Neuronal stem cell (in vitro differentiated cells): ENCODE measurements at regions not wholly inside any gene's neighbourhood (a gene's known extent, or its start where the extent isn't known, plus 50 kb on each side); places are given as distances from the start of the nearest gene placed in this dataset.
"Not testable (repeated sequence)": the region's sequence is repeated elsewhere in the genome, so short reads cannot be mapped to it uniquely, and the experiment has no call there.

ENCODE experiments used
- DNase-seq: peaks from one replicate; pipeline ENCODE4 v3.0.0-alpha.2; 2013; ENCODE audit warnings: low spot score
- H2AFZ ChIP-seq: one replicate; pipeline ENCODE4 v1.6.1; 2013; ENCODE audit warnings: mild to moderate bottlenecking, low read length, inconsistent platforms
- H2AK5ac ChIP-seq: 2 replicates; pipeline ENCODE4 v1.6.1; 2013; ENCODE audit warnings: low read depth, mild to moderate bottlenecking, inconsistent platforms, low read length, moderate library complexity, mixed read lengths
- H2BK120ac ChIP-seq: 2 replicates; pipeline ENCODE4 v1.6.1; 2013; ENCODE audit warnings: low read depth, mild to moderate bottlenecking, inconsistent platforms, low read length, moderate library complexity, mixed read lengths
- H2BK12ac ChIP-seq: one replicate; pipeline ENCODE4 v1.6.1; 2013; ENCODE audit warnings: low read length, inconsistent platforms
- H2BK15ac ChIP-seq: 2 replicates; pipeline ENCODE4 v1.6.1; 2013; ENCODE audit warnings: mild to moderate bottlenecking, low read length, inconsistent platforms, mixed read lengths
- H2BK5ac ChIP-seq: one replicate; pipeline ENCODE4 v1.6.1; 2013; ENCODE audit warnings: inconsistent platforms, mild to moderate bottlenecking, low read length, moderate library complexity
- H3K14ac ChIP-seq: one replicate; pipeline ENCODE4 v1.6.1; 2013; ENCODE audit warnings: low read length, inconsistent platforms
- H3K18ac ChIP-seq: 2 replicates; pipeline ENCODE4 v1.6.1; 2013; ENCODE audit warnings: low read length, inconsistent platforms
- H3K23ac ChIP-seq: 2 replicates; pipeline ENCODE4 v1.6.1; 2013; ENCODE audit warnings: low read depth, mild to moderate bottlenecking, mixed read lengths, low read length, inconsistent platforms; ENCODE audit not compliant: poor library complexity
- H3K27ac ChIP-seq: replicated peaks from 3 replicates; pipeline ENCODE4 v1.5.1; 2013; ENCODE audit warnings: low read length, inconsistent platforms
- H3K27me3 ChIP-seq, 3 experiments: 2 replicates each; pipeline ENCODE4 v1.6.1; 2013; ENCODE audit warnings: low read length in 3 of 3, mild to moderate bottlenecking in 2 of 3, inconsistent platforms in 1 of 3, low read depth in 1 of 3, mixed read lengths in 1 of 3, moderate library complexity in 1 of 3; ENCODE audit not compliant: control insufficient read depth in 3 of 3, insufficient read depth in 3 of 3
- H3K36me3 ChIP-seq, 2 donors: replicated peaks in 1 of 2; 2 replicates each; pipeline ENCODE4 v1.6.1; 2013; ENCODE audit warnings: low read length in 2 of 2; ENCODE audit not compliant: control insufficient read depth in 2 of 2, insufficient read depth in 2 of 2
- H3K4ac ChIP-seq: 2 replicates; pipeline ENCODE4 v1.6.1; 2013; ENCODE audit warnings: inconsistent platforms, mild to moderate bottlenecking, low read length, moderate library complexity
- H3K4me1 ChIP-seq, 2 donors: 1 replicate in 1 of 2; 2 replicates in 1 of 2; pipeline ENCODE4 v1.6.1; 2013; ENCODE audit warnings: low read length in 2 of 2, low read depth in 1 of 2; ENCODE audit not compliant: control insufficient read depth in 2 of 2, insufficient read depth in 1 of 2
- H3K4me2 ChIP-seq: one replicate; pipeline ENCODE4 v1.6.1; 2013; ENCODE audit warnings: mild to moderate bottlenecking, low read length, inconsistent platforms; ENCODE audit not compliant: insufficient read depth, poor library complexity, severe bottlenecking
- H3K4me3 ChIP-seq, 2 donors: 2 replicates each; pipeline ENCODE4 v1.5.1; 2013; ENCODE audit warnings: low read length in 2 of 2, mild to moderate bottlenecking in 2 of 2, inconsistent platforms in 1 of 2, moderate library complexity in 1 of 2
- H3K79me1 ChIP-seq: one replicate; pipeline ENCODE4 v1.6.1; 2013; ENCODE audit warnings: low read depth, mild to moderate bottlenecking, inconsistent platforms, low read length, moderate library complexity
- H3K9ac ChIP-seq: one replicate; pipeline ENCODE4 v1.6.1; 2013; ENCODE audit warnings: mild to moderate bottlenecking, low read depth, low read length, inconsistent platforms; ENCODE audit not compliant: poor library complexity
- H3K9me3 ChIP-seq, 2 donors: replicated peaks in 1 of 2; 2 replicates each; pipeline versions ENCODE3 to v1.6.1; 2013; ENCODE audit warnings: low read length in 2 of 2, mild to moderate bottlenecking in 2 of 2, inconsistent platforms in 1 of 2, low read depth in 1 of 2, mixed read lengths in 1 of 2, moderate library complexity in 1 of 2; ENCODE audit not compliant: control insufficient read depth in 2 of 2, insufficient read depth in 1 of 2
- H4K8ac ChIP-seq: one replicate; pipeline ENCODE4 v1.6.1; 2013; ENCODE audit warnings: low read depth, mild to moderate bottlenecking, inconsistent platforms, low read length, moderate library complexity
- H4K91ac ChIP-seq: one replicate; pipeline ENCODE4 v1.6.1; 2013; ENCODE audit warnings: low read length, low read depth, mild to moderate bottlenecking, inconsistent platforms; ENCODE audit not compliant: poor library complexity
- WGBS, 2 donors: extraction: QIAGEN DNeasy Blood & Tissue Kit; methylation state at CpG; one replicate each; pipeline ENCODE4 v1.1.7; 2013; ENCODE audit warnings: missing lambda C conversion rate in 2 of 2, mixed read lengths in 1 of 2; ENCODE audit not compliant: insufficient read length in 2 of 2, insufficient replicate concordance in 1 of 2; ENCODE audit errors: extremely low coverage in 2 of 2; 5-methylcytosine and 5-hydroxymethylcytosine counted together

GRCh38 chr7:73961991-73962390 lies 66.0 kb upstream of the ELN start:
- H2AK5ac ChIP-seq, DNase-seq, H4K8ac ChIP-seq, H3K18ac ChIP-seq, H2AFZ ChIP-seq, H3K36me3 ChIP-seq, H3K14ac ChIP-seq, H3K23ac ChIP-seq, H3K4me2 ChIP-seq, H3K27ac ChIP-seq, H3K9ac ChIP-seq, H3K27me3 ChIP-seq, H2BK15ac ChIP-seq, H2BK12ac ChIP-seq, H2BK5ac ChIP-seq, H3K79me1 ChIP-seq, H3K4me3 ChIP-seq, H4K91ac ChIP-seq, H3K4ac ChIP-seq, H3K4me1 ChIP-seq, H2BK120ac ChIP-seq, H3K9me3 ChIP-seq: not testable (repeated sequence)
- no CpG with 5 or more reads among the region's 9 CpGs for WGBS, 2 donors

DNA sequence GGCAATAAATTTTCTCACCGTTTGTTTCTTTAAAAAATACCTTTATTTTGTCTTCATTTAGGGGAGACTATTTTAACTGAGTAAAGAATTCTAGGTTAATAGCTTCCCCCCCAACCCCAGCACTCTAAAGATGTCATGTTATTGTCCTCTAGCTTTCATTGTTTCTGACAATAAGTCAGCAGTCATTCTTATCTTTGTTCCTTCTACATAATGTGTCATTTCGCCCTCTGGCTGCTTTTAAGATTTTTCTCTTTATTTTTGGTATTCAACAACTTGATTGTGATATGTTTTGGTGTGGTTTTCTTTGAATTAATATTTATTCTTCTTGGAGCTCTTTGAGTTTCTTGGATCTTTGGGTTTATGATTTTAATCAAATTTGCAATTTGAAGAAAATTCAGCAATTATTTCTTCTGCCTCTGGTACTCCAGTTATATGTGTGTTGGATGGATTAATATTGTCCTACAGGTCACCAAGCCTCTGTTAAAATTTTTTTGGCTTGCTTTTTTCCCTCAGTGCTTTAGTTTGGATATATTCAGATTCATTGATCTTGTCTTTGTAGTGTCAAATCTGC lies 64.6 kb upstream of the ELN start:
- H3K4me2 ChIP-seq, result no peak overlapping the region
- no peak overlapping the region for H2BK12ac ChIP-seq
- H3K23ac ChIP-seq, result no peak overlapping the region
- H3K9me3 ChIP-seq, result peaks cover 0 to 2% of the 10 kb centered on the region in 2 donors
- H3K27ac ChIP-seq, result no peak overlapping the region
- no peaks in the 10 kb centered on the region for H3K36me3 ChIP-seq
- DNase-seq, result no peak
- H2AK5ac ChIP-seq, result no peak overlapping the region
- WGBS, 2 donors, result no CpG with 5 or more reads among the region's 2 CpGs
- H3K14ac ChIP-seq, result no peak overlapping the region
- H2BK5ac ChIP-seq, result no peak overlapping the region
- no peak overlapping the region for H2BK120ac ChIP-seq
- H4K91ac ChIP-seq, result no peak overlapping the region
- H3K79me1 ChIP-seq, result no peaks in the 10 kb centered on the region
- no peak overlapping the region for H4K8ac ChIP-seq
- no peak overlapping the region for H2BK15ac ChIP-seq
- no peak overlapping the region for H3K4ac ChIP-seq
- H3K4me1 ChIP-seq, result no peaks in the 10 kb centered on the region
- no peak overlapping the region for H3K4me3 ChIP-seq
- no peak overlapping the region for H3K18ac ChIP-seq
- H3K9ac ChIP-seq, result no peak overlapping the region
- no peak overlapping the region for H2AFZ ChIP-seq
- no peaks in the 10 kb centered on the region for H3K27me3 ChIP-seq

GRCh38 chr7:73964786-73965185 lies 63.2 kb upstream of the ELN start:
- WGBS, 2 donors, result no CpG with 5 or more reads among the region's 4 CpGs

GRCh38 chr7:73966062-73966940 lies 61.7 kb upstream of the ELN start:
- Histone ChIP-seq H2BK5ac (no peak overlapping the region), H3K4me3 (no peak overlapping the region), H3K36me3 (no peaks in the 10 kb centered on the region), H3K18ac (peak overlapping the region; percentile 48), H2AK5ac (peak overlapping the region; percentile 53), H2AFZ (no peak overlapping the region), H3K27ac (no peak overlapping the region), H3K4ac (no peak overlapping the region), H3K23ac (no peak overlapping the region), H2BK15ac (no peak overlapping the region), H4K8ac (no peak overlapping the region), H3K4me1 (no peaks in the 10 kb centered on the region), H3K9ac (no peak overlapping the region), H3K79me1 (no peaks in the 10 kb centered on the region), H4K91ac (no peak overlapping the region), H3K27me3 (no peaks in the 10 kb centered on the region), H2BK120ac (no peak overlapping the region), H3K14ac (no peak overlapping the region), H3K4me2 (peak overlapping the region; percentile 18), H2BK12ac (no peak overlapping the region), H3K9me3 (peaks cover 0 to 2% of the 10 kb centered on the region in 2 donors)
- no CpG with 5 or more reads among the region's 16 CpGs for WGBS, 2 donors
- no peak for DNase-seq

More at GRCh38 chr7:73964786-73965185, 63.2 kb upstream of the ELN start:
- Histone ChIP-seq H3K9me3 (peaks cover 0 to 2% of the 10 kb centered on the region in 2 donors), H3K27me3 (no peaks in the 10 kb centered on the region), H3K4me3 (no peak overlapping the region), H3K79me1 (no peaks in the 10 kb centered on the region), H4K91ac (no peak overlapping the region), H3K4me2 (no peak overlapping the region), H2BK5ac (no peak overlapping the region), H3K4me1 (no peaks in the 10 kb centered on the region), H2AK5ac (peak overlapping the region; percentile 61), H3K9ac (no peak overlapping the region), H3K14ac (no peak overlapping the region), H3K36me3 (no peaks in the 10 kb centered on the region), H3K4ac (no peak overlapping the region), H3K18ac (no peak overlapping the region), H3K27ac (no peak overlapping the region), H4K8ac (no peak overlapping the region), H2AFZ (no peak overlapping the region), H3K23ac (no peak overlapping the region), H2BK12ac (no peak overlapping the region), H2BK120ac (no peak overlapping the region), H2BK15ac (no peak overlapping the region)
- no peak for DNase-seq
